ENCODE measurements at regions not wholly inside any gene's neighbourhood (a gene's known extent, or its start where the extent isn't known, plus 50 kb on each side); places are given as distances from the start of the nearest gene placed in this dataset.

- no peaks in the 10 kb centered on the region for H3K36me3 ChIP-seq (ENCODE audit: control insufficient read depth, insufficient read depth, low read length)
- WGBS (ENCODE audit: insufficient coverage, low lambda C conversion rate), result 70% methylated on average over 3 of the region's 7 CpGs
- no peaks in the 10 kb centered on the region for H3K9me3 ChIP-seq (ENCODE audit: control insufficient read depth, low read depth, low read length)
- no peak for DNase-seq
- no peak overlapping the region for H3K4me3 ChIP-seq (ENCODE audit: low read length)
- no peak overlapping the region for H3K27ac ChIP-seq (ENCODE audit: low read length)
- H3K27me3 ChIP-seq (ENCODE audit: control insufficient read depth, insufficient read depth, low read length), result no peaks in the 10 kb centered on the region
- H3K4me1 ChIP-seq (ENCODE audit: control insufficient read depth, insufficient read depth, low read length), result no peaks in the 10 kb centered on the region
Measured at GRCh38 chr19:31402529-31403316, 53.5 kb upstream of the TSHZ3 start.

- WGBS (ENCODE audit: insufficient coverage, low lambda C conversion rate), result 97% methylated on average over 4 of the region's 4 CpGs
- no peak for DNase-seq
- H3K36me3 ChIP-seq (ENCODE audit: control insufficient read depth, insufficient read depth, low read length), result no peaks in the 10 kb centered on the region
- H3K4me1 ChIP-seq (ENCODE audit: control insufficient read depth, insufficient read depth, low read length), result no peaks in the 10 kb centered on the region
- no peak overlapping the region for H3K4me3 ChIP-seq (ENCODE audit: low read length)
- H3K27ac ChIP-seq (ENCODE audit: low read length), result no peak overlapping the region
- no peaks in the 10 kb centered on the region for H3K27me3 ChIP-seq (ENCODE audit: control insufficient read depth, insufficient read depth, low read length)
- no peaks in the 10 kb centered on the region for H3K9me3 ChIP-seq (ENCODE audit: control insufficient read depth, low read depth, low read length)
Measured at GRCh38 chr19:31406106-31406505, 56.9 kb upstream of the TSHZ3 start.

- no peaks in the 10 kb centered on the region for H3K36me3 ChIP-seq (ENCODE audit: control insufficient read depth, insufficient read depth, low read length)
- no peak overlapping the region for H3K4me3 ChIP-seq (ENCODE audit: low read length)
- H3K27me3 ChIP-seq (ENCODE audit: control insufficient read depth, insufficient read depth, low read length), result no peaks in the 10 kb centered on the region
- no CpG with 5 or more reads among the region's 3 CpGs for WGBS (ENCODE audit: insufficient coverage, low lambda C conversion rate)
- no peak overlapping the region for H3K27ac ChIP-seq (ENCODE audit: low read length)
- no peaks in the 10 kb centered on the region for H3K4me1 ChIP-seq (ENCODE audit: control insufficient read depth, insufficient read depth, low read length)
- DNase-seq, result no peak
- no peaks in the 10 kb centered on the region for H3K9me3 ChIP-seq (ENCODE audit: control insufficient read depth, low read depth, low read length)
Measured at GRCh38 chr19:31408460-31409124, 59.4 kb upstream of the TSHZ3 start.

- Histone ChIP-seq H3K9me3 (ENCODE audit: control insufficient read depth, low read depth, low read length) (no peaks in the 10 kb centered on the region), H3K27ac (ENCODE audit: low read length) (no peak overlapping the region), H3K27me3 (ENCODE audit: control insufficient read depth, insufficient read depth, low read length) (no peaks in the 10 kb centered on the region), H3K36me3 (ENCODE audit: control insufficient read depth, insufficient read depth, low read length) (no peaks in the 10 kb centered on the region), H3K4me1 (ENCODE audit: control insufficient read depth, insufficient read depth, low read length) (no peaks in the 10 kb centered on the region), H3K4me3 (ENCODE audit: low read length) (no peak overlapping the region)
- no CpG with 5 or more reads among the region's 8 CpGs for WGBS (ENCODE audit: insufficient coverage, low lambda C conversion rate)
- no peak for DNase-seq
Measured at GRCh38 chr19:31413353-31413752, 64.1 kb upstream of the TSHZ3 start.

GRCh38 chr19:31415322-31415721 lies 66.1 kb upstream of the TSHZ3 start:
- no peaks in the 10 kb centered on the region for H3K9me3 ChIP-seq (ENCODE audit: control insufficient read depth, low read depth, low read length)
- no peak overlapping the region for H3K27ac ChIP-seq (ENCODE audit: low read length)
- WGBS (ENCODE audit: insufficient coverage, low lambda C conversion rate), result 100% methylated on average over 1 of the region's 2 CpGs
- no peak for DNase-seq
- no peaks in the 10 kb centered on the region for H3K36me3 ChIP-seq (ENCODE audit: control insufficient read depth, insufficient read depth, low read length)
- no peaks in the 10 kb centered on the region for H3K4me1 ChIP-seq (ENCODE audit: control insufficient read depth, insufficient read depth, low read length)
- no peaks in the 10 kb centered on the region for H3K27me3 ChIP-seq (ENCODE audit: control insufficient read depth, insufficient read depth, low read length)
- no peak overlapping the region for H3K4me3 ChIP-seq (ENCODE audit: low read length)

GRCh38 chr19:31416548-31416947 lies 67.3 kb upstream of the TSHZ3 start:
- DNase-seq, result no peak
- WGBS (ENCODE audit: insufficient coverage, low lambda C conversion rate), result 82% methylated on average over 2 of the region's 2 CpGs
- no peak overlapping the region for H3K4me3 ChIP-seq (ENCODE audit: low read length)

GRCh38 chr19:31418055-31418454 lies 68.8 kb upstream of the TSHZ3 start:
- no peaks in the 10 kb centered on the region for H3K36me3 ChIP-seq (ENCODE audit: control insufficient read depth, insufficient read depth, low read length)
- WGBS (ENCODE audit: insufficient coverage, low lambda C conversion rate), result 67% methylated on average over 1 of the region's 6 CpGs
- no peak overlapping the region for H3K4me3 ChIP-seq (ENCODE audit: low read length)
- H3K9me3 ChIP-seq (ENCODE audit: control insufficient read depth, low read depth, low read length), result no peaks in the 10 kb centered on the region
- no peaks in the 10 kb centered on the region for H3K4me1 ChIP-seq (ENCODE audit: control insufficient read depth, insufficient read depth, low read length)
- DNase-seq, result no peak
- no peaks in the 10 kb centered on the region for H3K27me3 ChIP-seq (ENCODE audit: control insufficient read depth, insufficient read depth, low read length)
- no peak overlapping the region for H3K27ac ChIP-seq (ENCODE audit: low read length)

More at GRCh38 chr19:31416548-31416947, 67.3 kb upstream of the TSHZ3 start:
- no peak overlapping the region for H3K27ac ChIP-seq (ENCODE audit: low read length)
- H3K36me3 ChIP-seq (ENCODE audit: control insufficient read depth, insufficient read depth, low read length), result no peaks in the 10 kb centered on the region
- no peaks in the 10 kb centered on the region for H3K9me3 ChIP-seq (ENCODE audit: control insufficient read depth, low read depth, low read length)
- no peaks in the 10 kb centered on the region for H3K27me3 ChIP-seq (ENCODE audit: control insufficient read depth, insufficient read depth, low read length)
- no peaks in the 10 kb centered on the region for H3K4me1 ChIP-seq (ENCODE audit: control insufficient read depth, insufficient read depth, low read length)

GRCh38 chr19:31418692-31419430 lies 69.6 kb upstream of the TSHZ3 start:
- no peaks in the 10 kb centered on the region for H3K9me3 ChIP-seq (ENCODE audit: control insufficient read depth, low read depth, low read length)
- H3K27ac ChIP-seq (ENCODE audit: low read length), result no peak overlapping the region
- H3K27me3 ChIP-seq (ENCODE audit: control insufficient read depth, insufficient read depth, low read length), result no peaks in the 10 kb centered on the region
- no peaks in the 10 kb centered on the region for H3K4me1 ChIP-seq (ENCODE audit: control insufficient read depth, insufficient read depth, low read length)
- H3K4me3 ChIP-seq (ENCODE audit: low read length), result no peak overlapping the region
- DNase-seq, result no peak
- no CpG with 5 or more reads among the region's 8 CpGs for WGBS (ENCODE audit: insufficient coverage, low lambda C conversion rate)
- no peaks in the 10 kb centered on the region for H3K36me3 ChIP-seq (ENCODE audit: control insufficient read depth, insufficient read depth, low read length)

- Histone ChIP-seq H3K27me3 (ENCODE audit: control insufficient read depth, insufficient read depth, low read length) (no peaks in the 10 kb centered on the region), H3K4me3 (ENCODE audit: low read length) (no peak overlapping the region), H3K27ac (ENCODE audit: low read length) (no peak overlapping the region), H3K36me3 (ENCODE audit: control insufficient read depth, insufficient read depth, low read length) (no peaks in the 10 kb centered on the region), H3K4me1 (ENCODE audit: control insufficient read depth, insufficient read depth, low read length) (no peaks in the 10 kb centered on the region), H3K9me3 (ENCODE audit: control insufficient read depth, low read depth, low read length) (no peaks in the 10 kb centered on the region)
- WGBS (ENCODE audit: insufficient coverage, low lambda C conversion rate), result no CpG with 5 or more reads among the region's 11 CpGs
- no peak for DNase-seq
Measured at GRCh38 chr19:31419871-31420445, 70.7 kb upstream of the TSHZ3 start.

GRCh38 chr19:31421082-31421481 lies 71.8 kb upstream of the TSHZ3 start:
- DNase-seq, result no peak
- Histone ChIP-seq H3K27me3 (ENCODE audit: control insufficient read depth, insufficient read depth, low read length) (no peaks in the 10 kb centered on the region), H3K4me3 (ENCODE audit: low read length) (no peak overlapping the region), H3K9me3 (ENCODE audit: control insufficient read depth, low read depth, low read length) (no peaks in the 10 kb centered on the region), H3K27ac (ENCODE audit: low read length) (no peak overlapping the region), H3K36me3 (ENCODE audit: control insufficient read depth, insufficient read depth, low read length) (no peaks in the 10 kb centered on the region), H3K4me1 (ENCODE audit: control insufficient read depth, insufficient read depth, low read length) (no peaks in the 10 kb centered on the region)
- WGBS (ENCODE audit: insufficient coverage, low lambda C conversion rate), result 75% methylated on average over 1 of the region's 6 CpGs

All from large intestine (tissue), 3 donors.